ENCODE measurements at regions not wholly inside any gene's neighbourhood (a gene's known extent, or its start where the extent isn't known, plus 50 kb on each side); places are given as distances from the start of the nearest gene placed in this dataset.

- Mint-ChIP-seq H3K9me3 (peaks cover 0 to 3% of the 10 kb centered on the region in 2 donors), H3K36me3 (peaks cover 5% of the 10 kb centered on the region), H3K27me3 (ENCODE audit: low read depth in 2 of 2) (no peaks in the 10 kb centered on the region), H3K27ac (no peak overlapping the region), H3K4me1 (no peaks in the 10 kb centered on the region), H3K4me3 (no peak overlapping the region)
- ATAC-seq (no peak), DNase-seq (no peak)
- TF ChIP-seq CTCF (IDR thresholded peaks at IDR 0.05) = no peak
- intact Hi-C loops (cut with micrococcal nuclease) = no loop called here
- 91% methylated on average over 3 of the region's 3 CpGs for WGBS (ENCODE audit: insufficient coverage)
- no peak overlapping the region for H3K4me3 ChIP-seq (ENCODE audit: low read length)
- H3K27me3 ChIP-seq (ENCODE audit: control insufficient read depth, insufficient read depth, low read length) = no peaks in the 10 kb centered on the region
- H3K4me1 ChIP-seq (ENCODE audit: control insufficient read depth, insufficient read depth, low read length) = no peaks in the 10 kb centered on the region
- H3K9me3 ChIP-seq (ENCODE audit: control insufficient read depth, insufficient read depth, low read length) = no peaks in the 10 kb centered on the region
- no peak overlapping the region for H3K27ac ChIP-seq (ENCODE audit: low read length)
- H3K36me3 ChIP-seq (ENCODE audit: control insufficient read depth, insufficient read depth, low read length) = no peaks in the 10 kb centered on the region
Measured at GRCh38 chr4:14078326-14078725, 450.8 kb upstream of the BOD1L1 start.

- no peaks in the 10 kb centered on the region for H3K27me3 Mint-ChIP-seq (ENCODE audit: low read depth in 2 of 2)
- Histone ChIP-seq H3K4me1 (ENCODE audit: control insufficient read depth, insufficient read depth, low read length) (no peaks in the 10 kb centered on the region), H3K36me3 (ENCODE audit: control insufficient read depth, insufficient read depth, low read length) (no peaks in the 10 kb centered on the region), H3K27me3 (ENCODE audit: control insufficient read depth, insufficient read depth, low read length) (no peaks in the 10 kb centered on the region), H3K4me3 (ENCODE audit: low read length) (no peak overlapping the region), H3K9me3 (ENCODE audit: control insufficient read depth, insufficient read depth, low read length) (no peaks in the 10 kb centered on the region), H3K27ac (ENCODE audit: low read length) (no peak overlapping the region)
- no peaks in the 10 kb centered on the region for H3K36me3 Mint-ChIP-seq
- intact Hi-C loops (cut with micrococcal nuclease) = no loop called here
- H3K27ac Mint-ChIP-seq = no peak overlapping the region
- H3K9me3 Mint-ChIP-seq = peaks cover 0 to 3% of the 10 kb centered on the region in 2 donors
- H3K4me1 Mint-ChIP-seq = no peaks in the 10 kb centered on the region
- H3K4me3 Mint-ChIP-seq = no peak overlapping the region
- DNase-seq (no peak), ATAC-seq (no peak)
- WGBS (ENCODE audit: insufficient coverage) = 100% methylated on average over 1 of the region's 1 CpG
- no peak for TF ChIP-seq CTCF (IDR thresholded peaks at IDR 0.05)
Measured at GRCh38 chr4:14079601-14080000, 452.1 kb upstream of the BOD1L1 start.

GRCh38 chr4:14083150-14083549 is 455.6 kb upstream of the BOD1L1 start:
- H3K27ac Mint-ChIP-seq = no peak overlapping the region
- 84% methylated on average over 3 of the region's 3 CpGs for WGBS (ENCODE audit: insufficient coverage)
- peaks cover 0 to 3% of the 10 kb centered on the region in 2 donors for H3K9me3 Mint-ChIP-seq
- ATAC-seq (no peak), DNase-seq (no peak)
- Histone ChIP-seq H3K4me3 (ENCODE audit: low read length) (no peak overlapping the region), H3K9me3 (ENCODE audit: control insufficient read depth, insufficient read depth, low read length) (no peaks in the 10 kb centered on the region), H3K36me3 (ENCODE audit: control insufficient read depth, insufficient read depth, low read length) (no peaks in the 10 kb centered on the region), H3K4me1 (ENCODE audit: control insufficient read depth, insufficient read depth, low read length) (no peaks in the 10 kb centered on the region), H3K27ac (ENCODE audit: low read length) (no peak overlapping the region), H3K27me3 (ENCODE audit: control insufficient read depth, insufficient read depth, low read length) (no peaks in the 10 kb centered on the region)
- no peaks in the 10 kb centered on the region for H3K36me3 Mint-ChIP-seq
- no peak for TF ChIP-seq CTCF (IDR thresholded peaks at IDR 0.05)
- H3K4me1 Mint-ChIP-seq = no peaks in the 10 kb centered on the region
- intact Hi-C loops (cut with micrococcal nuclease) = no loop called here
- H3K4me3 Mint-ChIP-seq = no peak overlapping the region
- H3K27me3 Mint-ChIP-seq (ENCODE audit: low read depth in 2 of 2) = no peaks in the 10 kb centered on the region

GRCh38 chr4:14084598-14084997 is 457.1 kb upstream of the BOD1L1 start:
- H3K4me1 ChIP-seq (ENCODE audit: control insufficient read depth, insufficient read depth, low read length) = no peaks in the 10 kb centered on the region
- Mint-ChIP-seq H3K9me3 (peaks cover 0 to 6% of the 10 kb centered on the region in 2 donors), H3K27me3 (ENCODE audit: low read depth in 2 of 2) (no peaks in the 10 kb centered on the region), H3K27ac (no peak overlapping the region), H3K4me1 (no peaks in the 10 kb centered on the region), H3K4me3 (no peak overlapping the region), H3K36me3 (no peaks in the 10 kb centered on the region)
- H3K36me3 ChIP-seq (ENCODE audit: control insufficient read depth, insufficient read depth, low read length) = no peaks in the 10 kb centered on the region
- WGBS (ENCODE audit: insufficient coverage) = 75% methylated on average over 2 of the region's 2 CpGs
- no peak overlapping the region for H3K4me3 ChIP-seq (ENCODE audit: low read length)
- intact Hi-C loops (cut with micrococcal nuclease) = no loop called here
- TF ChIP-seq CTCF (IDR thresholded peaks at IDR 0.05) = no peak
- ATAC-seq (no peak), DNase-seq (no peak)
- H3K27ac ChIP-seq (ENCODE audit: low read length) = no peak overlapping the region
- H3K9me3 ChIP-seq (ENCODE audit: control insufficient read depth, insufficient read depth, low read length) = no peaks in the 10 kb centered on the region
- no peaks in the 10 kb centered on the region for H3K27me3 ChIP-seq (ENCODE audit: control insufficient read depth, insufficient read depth, low read length)

All from natural killer cell (primary cell).